ENCODE measurements at regions not wholly inside any gene's neighbourhood (a gene's known extent, or its start where the extent isn't known, plus 50 kb on each side); places are given as distances from the start of the nearest gene placed in this dataset.
A peak's percentile ranks its signal among the peaks of the same experiment; 100 is the strongest.

GRCh38 chr6:25006075-25006474 is 70.3 kb upstream of the RIPOR2 start:
- H3K27me3 ChIP-seq (ENCODE audit: control insufficient read depth in 4 of 4, insufficient read depth in 4 of 4, low read length in 3 of 4), result peaks cover 0 to 2% (median 0%) of the 10 kb centered on the region in 4 donors
- no peak for DNase-seq (ENCODE audit: low spot score)
- no peak for TF ChIP-seq FOXA1 (IDR thresholded peaks at IDR 0.05)
- no peak for TF ChIP-seq TAF1 (conservative IDR thresholded peaks at IDR 0.05)
- TF ChIP-seq CTCF (IDR thresholded peaks at IDR 0.05; ENCODE audit: low read depth, low read length, missing input control), result no peak
- no peak for TF ChIP-seq SP1 (IDR thresholded peaks at IDR 0.05)
- TF ChIP-seq JUND (IDR thresholded peaks at IDR 0.05), result no peak
- TF ChIP-seq YY1 (IDR thresholded peaks at IDR 0.05), result no peak
- no peak for TF ChIP-seq RXRA (IDR thresholded peaks at IDR 0.05)
- no peak for TF ChIP-seq ATF3 (IDR thresholded peaks at IDR 0.05)
- TF ChIP-seq MAX (IDR thresholded peaks at IDR 0.05), result no peak
- no peak for TF ChIP-seq EGR1 (IDR thresholded peaks at IDR 0.05; ENCODE audit: low read depth in 2 of 2)
- no peak for TF ChIP-seq REST (IDR thresholded peaks at IDR 0.05)
- no peak for TF ChIP-seq HNF4A (conservative IDR thresholded peaks at IDR 0.05)
- no peak for TF ChIP-seq RAD21 (IDR thresholded peaks at IDR 0.05)
- TF ChIP-seq HNF4G (IDR thresholded peaks at IDR 0.05), result no peak
- no peak for TF ChIP-seq NR2F2 (IDR thresholded peaks at IDR 0.05)
- TF ChIP-seq GABPA (IDR thresholded peaks at IDR 0.05 in 1 of 2, conservative IDR thresholded peaks at IDR 0.05 in 1 of 2), result no peak
- no peak for TF ChIP-seq ZBTB33 (IDR thresholded peaks at IDR 0.05)
- no peak for TF ChIP-seq FOXA2 (IDR thresholded peaks at IDR 0.05)
- no peak overlapping the region for H3K9ac ChIP-seq (ENCODE audit: low read depth in 1 of 2, low read length in 2 of 2)
- 87% methylated on average over 1 of the region's 1 CpG for WGBS
- peak overlapping the region; percentile 16 to 68 for H3K27ac ChIP-seq (ENCODE audit: low read depth in 1 of 2, low read length in 2 of 2)
- H3K9me3 ChIP-seq (ENCODE audit: control insufficient read depth in 4 of 4, low read length in 3 of 4), result no peaks in the 10 kb centered on the region
- H3K36me3 ChIP-seq (ENCODE audit: control insufficient read depth in 4 of 4, insufficient read depth in 3 of 4, low read depth in 1 of 4, low read length in 3 of 4), result no peaks in the 10 kb centered on the region
- H3K4me3 ChIP-seq (ENCODE audit: low read depth in 1 of 3, low read length in 3 of 3), result no peak overlapping the region
- peaks cover 0 to 4% (median 0%) of the 10 kb centered on the region in 4 donors for H3K4me1 ChIP-seq (ENCODE audit: control insufficient read depth in 4 of 4, insufficient read depth in 4 of 4, low read length in 3 of 4)

All from liver (tissue), 8 donors.